Right atrium auricular region (tissue), 2 donors: ENCODE measurements at regions not wholly inside any gene's neighbourhood (a gene's known extent, or its start where the extent isn't known, plus 50 kb on each side); places are given as distances from the start of the nearest gene placed in this dataset.

Experiments used
- DNase-seq: peaks from one replicate; pipeline ENCODE4 v3.0.0-alpha.2; 2019; ENCODE audit warnings: low spot score
- H3K27ac ChIP-seq, 2 donors: fragments of 200-600 bp; sonication (generic); 1 replicate in 1 of 2; 2 replicates in 1 of 2; pipeline ENCODE4 v1.5.1; 2016 to 2019
- H3K27me3 ChIP-seq, 2 donors: fragments of 200-600 bp; sonication (generic); one replicate each; pipeline versions ENCODE4 v1.5.1 to v1.6.0; 2017 to 2019
- H3K36me3 ChIP-seq: fragments of 200-600 bp; sonication (generic); one replicate; pipeline ENCODE4 v1.5.1; 2016
- H3K4me1 ChIP-seq, 2 donors: fragments of 200-600 bp; sonication (generic); one replicate each; pipeline versions ENCODE4 v1.5.1 to v1.6.0; 2017 to 2019
- H3K4me3 ChIP-seq, 2 donors: fragments of 200-600 bp; sonication (generic); 1 replicate in 1 of 2; 2 replicates in 1 of 2; pipeline ENCODE4 v1.5.1; 2017 to 2019; ENCODE audit warnings: mild to moderate bottlenecking in 1 of 2, moderate library complexity in 1 of 2
- H3K9me3 ChIP-seq, 2 donors: fragments of 200-600 bp; sonication (generic); one replicate each; pipeline ENCODE4 v1.5.1; 2019
- TF ChIP-seq, protein P1 (sequence below), 2 donors: fragments of 200-600 bp; sonication (generic); IDR thresholded peaks; one replicate each; pipeline ENCODE4 v1.5.1; 2019; ENCODE audit warnings: antibody characterized with exemption in 2 of 2

DNA sequence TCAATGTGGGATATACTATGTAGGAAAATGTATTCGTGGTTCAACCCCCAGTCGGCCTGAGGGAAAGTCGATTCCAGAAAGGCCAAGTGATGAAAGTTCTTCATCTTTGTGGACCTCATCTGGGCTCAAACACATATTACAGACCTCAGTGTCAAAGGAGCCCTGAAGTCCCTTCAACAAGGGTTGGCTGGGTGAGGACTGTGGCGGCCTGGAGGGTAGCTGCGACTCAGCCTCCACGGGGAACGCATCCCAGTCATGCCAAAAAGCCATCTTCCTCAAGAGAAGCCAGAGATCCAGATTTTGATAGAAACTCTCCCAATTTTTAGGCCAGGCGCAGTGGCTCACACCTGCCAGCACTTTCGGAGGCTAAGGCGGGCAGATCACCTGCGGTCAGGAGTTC is 158.6 kb upstream of the PTPN1 start:
- DNase-seq, result no peak
- H3K36me3 ChIP-seq, result no peaks in the 10 kb centered on the region
- H3K4me3 ChIP-seq, result no peak overlapping the region
- no peaks in the 10 kb centered on the region for H3K27me3 ChIP-seq
- H3K4me1 ChIP-seq, result peaks cover 0 to 12% of the 10 kb centered on the region in 2 donors
- H3K9me3 ChIP-seq, result no peaks in the 10 kb centered on the region
- TF ChIP-seq, protein P1, sequence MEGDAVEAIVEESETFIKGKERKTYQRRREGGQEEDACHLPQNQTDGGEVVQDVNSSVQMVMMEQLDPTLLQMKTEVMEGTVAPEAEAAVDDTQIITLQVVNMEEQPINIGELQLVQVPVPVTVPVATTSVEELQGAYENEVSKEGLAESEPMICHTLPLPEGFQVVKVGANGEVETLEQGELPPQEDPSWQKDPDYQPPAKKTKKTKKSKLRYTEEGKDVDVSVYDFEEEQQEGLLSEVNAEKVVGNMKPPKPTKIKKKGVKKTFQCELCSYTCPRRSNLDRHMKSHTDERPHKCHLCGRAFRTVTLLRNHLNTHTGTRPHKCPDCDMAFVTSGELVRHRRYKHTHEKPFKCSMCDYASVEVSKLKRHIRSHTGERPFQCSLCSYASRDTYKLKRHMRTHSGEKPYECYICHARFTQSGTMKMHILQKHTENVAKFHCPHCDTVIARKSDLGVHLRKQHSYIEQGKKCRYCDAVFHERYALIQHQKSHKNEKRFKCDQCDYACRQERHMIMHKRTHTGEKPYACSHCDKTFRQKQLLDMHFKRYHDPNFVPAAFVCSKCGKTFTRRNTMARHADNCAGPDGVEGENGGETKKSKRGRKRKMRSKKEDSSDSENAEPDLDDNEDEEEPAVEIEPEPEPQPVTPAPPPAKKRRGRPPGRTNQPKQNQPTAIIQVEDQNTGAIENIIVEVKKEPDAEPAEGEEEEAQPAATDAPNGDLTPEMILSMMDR (IDR thresholded peaks at IDR 0.05), result no peak
- no peak overlapping the region for H3K27ac ChIP-seq

DNA sequence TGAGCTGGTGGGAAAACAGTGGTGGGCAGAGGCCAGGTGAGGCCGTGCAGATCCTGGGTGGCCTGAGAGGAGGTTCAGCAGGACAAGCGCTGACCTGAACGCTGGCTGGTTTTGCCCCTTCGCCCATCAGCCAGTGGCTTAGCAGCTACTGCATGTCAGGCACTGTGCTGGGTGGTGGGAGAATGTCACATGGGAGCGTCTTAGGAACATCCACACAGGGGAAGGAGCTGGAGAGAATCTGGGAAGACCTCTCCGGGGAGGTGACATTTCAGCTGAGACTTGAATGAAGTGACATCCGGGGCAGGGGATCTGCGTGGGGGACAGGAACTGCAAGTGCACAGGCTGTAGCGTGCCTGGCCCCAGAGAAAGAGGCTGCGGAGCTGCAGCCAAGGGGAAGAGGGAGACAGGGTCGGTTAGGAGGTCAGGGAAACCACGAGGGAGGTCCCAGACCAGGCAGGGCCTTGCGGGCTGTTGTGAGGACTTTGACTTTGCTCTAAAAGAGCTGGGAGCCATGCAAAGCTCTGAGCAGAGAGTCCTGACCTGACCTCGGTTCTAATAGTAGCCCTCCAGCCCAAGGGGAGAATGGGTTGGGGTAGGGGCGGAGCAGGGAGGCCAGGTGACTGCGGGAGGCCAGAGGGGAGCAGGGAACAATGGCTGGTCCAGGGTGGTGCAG is 156.8 kb upstream of the PTPN1 start:
- H3K27ac ChIP-seq, result no peak overlapping the region
- H3K27me3 ChIP-seq, result no peaks in the 10 kb centered on the region
- TF ChIP-seq, protein P1 (IDR thresholded peaks at IDR 0.05), result no peak
- no peaks in the 10 kb centered on the region for H3K9me3 ChIP-seq
- H3K4me1 ChIP-seq, result no peaks in the 10 kb centered on the region
- H3K4me3 ChIP-seq, result no peak overlapping the region
- DNase-seq, result no peak
- H3K36me3 ChIP-seq, result no peaks in the 10 kb centered on the region

DNA sequence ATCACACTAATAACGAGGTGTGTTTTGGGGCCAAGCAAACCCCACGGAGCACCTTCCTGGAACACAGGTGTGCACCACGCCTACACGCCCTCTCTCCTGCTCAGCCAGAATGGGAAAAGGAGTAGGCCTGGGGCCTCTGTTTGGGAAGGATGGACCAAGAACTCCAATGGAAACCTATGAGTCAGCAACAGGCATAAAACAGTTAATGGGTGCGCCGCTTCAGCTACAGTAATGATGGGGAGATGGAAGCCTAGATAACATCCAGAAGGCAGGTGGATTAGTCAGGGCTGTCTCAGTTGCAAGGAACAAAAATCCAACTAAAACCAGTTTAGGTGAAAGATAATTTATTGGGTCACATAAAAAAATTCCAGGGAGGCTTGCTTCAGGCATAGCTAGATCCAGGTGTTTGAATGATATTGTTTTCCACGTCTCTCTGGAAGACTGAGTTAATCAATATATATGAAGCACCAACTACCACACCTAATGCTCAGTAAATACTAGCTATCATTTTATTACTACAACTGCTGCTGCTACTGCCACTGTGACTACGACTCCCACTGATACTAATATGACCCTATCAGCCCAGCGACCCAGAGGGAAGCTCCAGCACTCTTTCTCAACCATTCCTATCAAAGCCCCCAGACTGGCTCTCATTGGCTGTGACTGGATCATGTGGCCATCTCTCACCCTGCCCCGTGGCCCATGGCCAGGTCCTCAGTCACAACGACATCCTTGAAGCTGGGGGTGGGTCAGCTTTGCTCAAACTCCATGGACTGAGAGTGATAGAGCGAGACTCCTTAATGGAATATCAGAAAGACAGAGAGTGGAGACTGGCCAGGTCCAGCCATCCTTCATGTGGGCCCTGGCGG is 155.2 kb upstream of the PTPN1 start:
- TF ChIP-seq, protein P1 (IDR thresholded peaks at IDR 0.05), result no peak
- DNase-seq, result no peak
- H3K27ac ChIP-seq, result no peak overlapping the region
- no peak overlapping the region for H3K4me3 ChIP-seq
- no peaks in the 10 kb centered on the region for H3K27me3 ChIP-seq
- H3K9me3 ChIP-seq, result no peaks in the 10 kb centered on the region
- H3K36me3 ChIP-seq, result no peaks in the 10 kb centered on the region
- H3K4me1 ChIP-seq, result no peaks in the 10 kb centered on the region

DNA sequence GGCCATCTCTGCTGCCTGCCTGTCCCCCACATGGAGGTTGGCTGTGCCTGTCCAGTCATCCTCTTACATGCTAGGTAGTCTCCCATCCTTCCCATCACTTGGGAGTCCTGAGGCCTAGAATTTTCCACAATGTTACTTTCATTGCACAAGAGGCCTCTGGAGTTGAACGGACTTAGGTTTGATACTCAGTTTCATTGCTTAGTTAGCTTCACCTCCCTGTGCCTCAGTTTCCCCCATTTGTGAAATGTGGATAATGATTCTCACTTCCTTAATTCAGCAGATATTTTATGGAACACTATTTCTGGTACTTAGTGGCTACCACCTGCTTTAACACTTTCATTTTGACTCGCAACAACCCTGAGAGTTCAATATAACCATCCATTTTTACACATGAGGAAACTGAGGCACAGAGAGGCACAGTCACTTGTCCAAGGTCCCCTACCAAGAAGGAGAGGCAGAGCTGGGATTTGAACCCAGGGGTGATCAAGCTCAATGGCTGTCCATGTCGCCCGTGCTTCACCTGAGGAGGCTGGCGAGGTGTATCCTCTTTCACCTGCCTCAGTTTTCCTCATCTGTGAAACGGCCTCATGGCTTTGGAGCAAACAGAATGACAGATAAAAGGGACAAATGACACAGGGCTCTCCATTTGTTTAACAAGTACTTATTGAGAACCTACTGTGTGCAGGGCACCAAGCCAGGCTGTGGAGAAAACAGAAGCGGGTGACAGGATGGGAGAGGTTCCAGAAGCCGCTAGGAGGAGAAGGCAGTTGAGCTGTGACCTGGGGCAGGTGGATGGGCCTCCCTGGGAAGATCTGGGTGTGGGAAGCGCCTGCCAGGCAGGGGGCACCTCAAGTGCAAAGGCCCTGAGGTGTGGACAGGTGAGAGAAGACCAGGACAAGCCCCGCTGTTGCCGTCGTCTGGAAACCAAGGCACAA is 154.3 kb upstream of the PTPN1 start:
- DNase-seq, result no peak
- no peaks in the 10 kb centered on the region for H3K4me1 ChIP-seq
- H3K27me3 ChIP-seq, result no peaks in the 10 kb centered on the region
- TF ChIP-seq, protein P1 (IDR thresholded peaks at IDR 0.05), result no peak
- H3K27ac ChIP-seq, result no peak overlapping the region
- no peaks in the 10 kb centered on the region for H3K9me3 ChIP-seq
- no peak overlapping the region for H3K4me3 ChIP-seq
- H3K36me3 ChIP-seq, result no peaks in the 10 kb centered on the region

DNA sequence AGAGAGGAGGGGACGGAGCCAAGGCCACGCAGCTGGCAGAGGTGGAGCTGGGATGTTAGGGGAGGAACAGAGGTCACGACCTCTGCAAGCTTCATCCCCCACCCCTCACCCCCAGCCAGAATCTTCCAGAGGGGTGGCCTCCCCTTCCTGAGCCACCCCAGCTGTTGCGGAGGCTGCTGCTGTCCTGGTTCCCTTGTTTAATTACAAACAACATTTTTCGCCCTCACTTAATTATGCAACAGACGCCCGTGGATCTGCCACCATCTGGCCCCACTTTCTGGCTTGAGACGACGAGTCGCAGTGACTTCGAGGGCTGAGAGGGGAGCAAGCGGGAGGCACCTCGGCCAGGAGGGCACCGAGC is 153.7 kb upstream of the PTPN1 start:
- no peak overlapping the region for H3K4me3 ChIP-seq
- TF ChIP-seq, protein P1 (IDR thresholded peaks at IDR 0.05), result no peak
- no peaks in the 10 kb centered on the region for H3K4me1 ChIP-seq
- H3K36me3 ChIP-seq, result no peaks in the 10 kb centered on the region
- H3K27me3 ChIP-seq, result no peaks in the 10 kb centered on the region
- no peak for DNase-seq
- no peaks in the 10 kb centered on the region for H3K9me3 ChIP-seq
- no peak overlapping the region for H3K27ac ChIP-seq
